ENCODE measurements at regions not wholly inside any gene's neighbourhood (a gene's known extent, or its start where the extent isn't known, plus 50 kb on each side); places are given as distances from the start of the nearest gene placed in this dataset.
"Not testable (repeated sequence)": the region's sequence is repeated elsewhere in the genome, so short reads cannot be mapped to it uniquely, and the experiment has no call there.

- DNase-seq (ENCODE audit: low read depth in 2 of 3, low spot score in 2 of 3), result not testable (repeated sequence)
These were observed 63.9 kb downstream of the RWDD3 start for GRCh38 chr1:95297906-95298305.

- no peak for DNase-seq (ENCODE audit: low read depth in 2 of 3, low spot score in 2 of 3)
These were observed 67.1 kb downstream of the RWDD3 start for GRCh38 chr1:95301091-95301490.

GRCh38 chr1:95301614-95302013, 67.6 kb downstream of the RWDD3 start:
- no peak for DNase-seq (ENCODE audit: low read depth in 2 of 3, low spot score in 2 of 3)

- no peak for DNase-seq (ENCODE audit: low read depth in 2 of 3, low spot score in 2 of 3)
These were observed 70.8 kb downstream of the RWDD3 start for GRCh38 chr1:95304803-95305202.

GRCh38 chr1:95308276-95309030, 74.4 kb downstream of the RWDD3 start:
- DNase-seq (ENCODE audit: low read depth in 2 of 3, low spot score in 2 of 3), result no peak

- DNase-seq (ENCODE audit: low read depth in 2 of 3, low spot score in 2 of 3), result peak in 2 of 3 donors; percentile 21 to 30
These were observed 75.0 kb downstream of the RWDD3 start for GRCh38 chr1:95309031-95309471.

GRCh38 chr1:95311014-95311413, 77.0 kb downstream of the RWDD3 start:
- DNase-seq (ENCODE audit: low read depth in 2 of 3, low spot score in 2 of 3), result no peak

GRCh38 chr1:95311762-95312161, 77.8 kb downstream of the RWDD3 start:
- DNase-seq (ENCODE audit: low read depth in 2 of 3, low spot score in 2 of 3), result no peak

- DNase-seq (ENCODE audit: low read depth in 2 of 3, low spot score in 2 of 3), result no peak
These were observed 78.2 kb downstream of the RWDD3 start for GRCh38 chr1:95312181-95312580.

- no peak for DNase-seq (ENCODE audit: low read depth in 2 of 3, low spot score in 2 of 3)
These were observed 79.5 kb downstream of the RWDD3 start for GRCh38 chr1:95313527-95313926.

GRCh38 chr1:95321531-95321930, 87.5 kb downstream of the RWDD3 start:
- DNase-seq (ENCODE audit: low read depth in 2 of 3, low spot score in 2 of 3), result no peak

GRCh38 chr1:95323123-95323522, 89.1 kb downstream of the RWDD3 start:
- DNase-seq (ENCODE audit: low read depth in 2 of 3, low spot score in 2 of 3), result no peak

GRCh38 chr1:95325349-95325748, 91.3 kb downstream of the RWDD3 start:
- no peak for DNase-seq (ENCODE audit: low read depth in 2 of 3, low spot score in 2 of 3)

- DNase-seq (ENCODE audit: low read depth in 2 of 3, low spot score in 2 of 3), result no peak
These were observed 92.0 kb downstream of the RWDD3 start for GRCh38 chr1:95326023-95326422.

- DNase-seq (ENCODE audit: low read depth in 2 of 3, low spot score in 2 of 3), result no peak
These were observed 98.7 kb downstream of the RWDD3 start for GRCh38 chr1:95332754-95333153.

- DNase-seq (ENCODE audit: low read depth in 2 of 3, low spot score in 2 of 3), result no peak
These were observed 105.4 kb downstream of the RWDD3 start for GRCh38 chr1:95339377-95339776.

- DNase-seq (ENCODE audit: low read depth in 2 of 3, low spot score in 2 of 3), result no peak
These were observed 106.1 kb downstream of the RWDD3 start for GRCh38 chr1:95340061-95340460.

- peak in 2 of 3 donors; percentile 1 to 5 for DNase-seq (ENCODE audit: low read depth in 2 of 3, low spot score in 2 of 3)
These were observed 118.8 kb downstream of the RWDD3 start for GRCh38 chr1:95352767-95353166.

- no peak for DNase-seq (ENCODE audit: low read depth in 2 of 3, low spot score in 2 of 3)
These were observed 119.2 kb downstream of the RWDD3 start for GRCh38 chr1:95353194-95353593.

- no peak for DNase-seq (ENCODE audit: low read depth in 2 of 3, low spot score in 2 of 3)
These were observed 130.5 kb downstream of the RWDD3 start for GRCh38 chr1:95364546-95364945.

- DNase-seq (ENCODE audit: low read depth in 2 of 3, low spot score in 2 of 3), result no peak
These were observed 132.5 kb downstream of the RWDD3 start for GRCh38 chr1:95366498-95366897.

- no peak for DNase-seq (ENCODE audit: low read depth in 2 of 3, low spot score in 2 of 3)
These were observed 134.2 kb downstream of the RWDD3 start for GRCh38 chr1:95368178-95368577.
